ENCODE measurements at regions not wholly inside any gene's neighbourhood (a gene's known extent, or its start where the extent isn't known, plus 50 kb on each side); places are given as distances from the start of the nearest gene placed in this dataset.
"Not testable (repeated sequence)": the region's sequence is repeated elsewhere in the genome, so short reads cannot be mapped to it uniquely, and the experiment has no call there.

DNA sequence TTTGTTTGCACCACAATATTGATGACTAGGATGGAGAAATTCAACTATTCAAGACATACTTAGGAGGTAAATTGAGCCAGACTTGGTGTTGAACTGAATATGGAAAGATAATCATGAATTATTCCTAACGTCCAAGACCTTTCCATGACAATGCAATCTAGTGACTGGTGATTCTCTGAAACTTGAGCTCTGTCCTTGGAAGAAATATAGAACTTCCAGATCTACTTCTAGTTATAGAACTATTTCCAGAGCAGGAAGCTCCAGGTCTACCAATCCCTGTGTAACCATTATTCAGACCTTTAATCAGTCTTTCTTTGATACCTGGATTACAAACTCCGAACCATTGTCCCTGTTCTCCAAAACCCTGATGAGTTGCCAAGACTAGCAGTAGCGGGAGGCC lies 272.6 kb upstream of the SLC14A2 start:
- no peak for DNase-seq (ENCODE audit: low read depth)

DNA sequence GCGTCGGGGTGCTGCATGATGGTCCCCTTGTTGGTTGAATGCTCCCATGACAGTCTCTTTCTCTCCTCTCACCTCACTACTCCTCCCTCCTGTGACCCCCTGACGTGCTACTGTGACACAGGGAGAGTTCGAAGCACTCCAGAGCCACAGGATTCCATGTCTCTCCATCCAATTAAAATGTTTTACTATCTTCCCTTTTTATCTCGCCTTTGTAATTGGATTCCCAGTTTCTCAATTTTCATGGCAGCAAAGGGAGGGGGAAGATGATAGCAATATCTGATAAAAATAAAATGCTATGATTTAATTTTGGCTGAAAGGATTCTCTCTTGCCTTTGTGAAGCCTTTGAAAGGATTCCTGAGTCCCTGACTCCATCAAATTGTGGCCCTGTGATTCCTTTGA lies 271.9 kb upstream of the SLC14A2 start:
- no peak for DNase-seq (ENCODE audit: low read depth)

DNA sequence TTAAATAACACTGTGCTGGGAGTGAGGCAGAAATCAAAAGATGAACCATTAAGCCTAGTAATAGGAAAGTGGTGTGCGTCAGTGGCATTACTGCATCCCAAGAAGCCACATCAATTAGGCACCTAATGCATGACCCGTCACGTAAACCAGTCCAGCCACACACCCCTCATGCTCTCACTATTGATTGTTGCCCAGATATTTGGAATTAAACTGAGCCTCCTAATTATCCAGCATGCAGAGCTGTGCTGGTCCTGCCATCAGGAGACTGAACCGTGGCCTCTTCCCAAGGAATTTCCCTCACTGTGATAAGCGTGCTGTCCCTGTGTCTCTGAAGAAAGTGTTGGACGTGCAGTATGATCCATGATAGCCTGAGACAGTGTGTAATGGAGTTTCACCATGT lies 270.6 kb upstream of the SLC14A2 start:
- DNase-seq (ENCODE audit: low read depth): not testable (repeated sequence)

DNA sequence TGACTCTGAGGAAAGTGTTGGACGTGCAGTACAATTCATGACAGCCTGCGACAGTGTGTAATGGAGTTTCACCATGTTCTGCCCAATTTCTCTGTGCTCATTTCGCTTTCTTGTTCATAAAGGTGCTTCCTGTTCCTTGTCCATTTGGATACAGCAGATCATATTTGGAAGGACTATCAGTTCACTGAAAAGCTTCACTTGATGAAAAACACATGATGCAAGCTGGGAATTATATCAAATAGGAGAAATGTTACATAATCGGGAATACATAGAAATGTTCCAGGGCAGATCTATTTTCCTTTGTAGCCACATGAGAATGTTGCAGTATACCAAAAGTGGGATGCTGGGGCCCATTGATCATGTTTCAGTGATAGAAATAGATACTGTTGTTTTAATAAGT lies 266.3 kb upstream of the SLC14A2 start:
- DNase-seq (ENCODE audit: low read depth): no peak

DNA sequence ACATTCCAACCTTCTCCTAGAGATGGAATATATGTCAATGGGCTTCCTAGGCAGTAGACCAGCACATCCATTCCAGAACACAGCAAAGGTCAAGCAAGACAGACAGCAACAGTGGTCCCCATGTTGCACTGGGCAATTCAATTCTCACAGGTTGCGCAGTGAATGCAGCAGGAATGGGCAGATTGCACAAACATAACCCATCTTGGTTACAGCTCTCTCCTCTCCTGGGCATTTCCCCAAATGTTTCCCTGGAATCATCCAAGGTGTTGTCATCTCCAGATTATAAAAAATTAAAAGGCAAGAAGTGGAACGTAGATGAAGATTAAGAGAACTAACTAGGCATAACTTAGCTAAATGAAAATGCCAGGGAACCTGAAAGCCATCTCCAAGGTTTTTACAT lies 265.8 kb upstream of the SLC14A2 start:
- no peak for DNase-seq (ENCODE audit: low read depth)

GRCh38 chr18:45350404-45351156 lies 264.7 kb upstream of the SLC14A2 start:
- DNase-seq (ENCODE audit: low read depth): no peak

GRCh38 chr18:45352874-45353273 lies 262.4 kb upstream of the SLC14A2 start:
- no peak for DNase-seq (ENCODE audit: low read depth)

DNA sequence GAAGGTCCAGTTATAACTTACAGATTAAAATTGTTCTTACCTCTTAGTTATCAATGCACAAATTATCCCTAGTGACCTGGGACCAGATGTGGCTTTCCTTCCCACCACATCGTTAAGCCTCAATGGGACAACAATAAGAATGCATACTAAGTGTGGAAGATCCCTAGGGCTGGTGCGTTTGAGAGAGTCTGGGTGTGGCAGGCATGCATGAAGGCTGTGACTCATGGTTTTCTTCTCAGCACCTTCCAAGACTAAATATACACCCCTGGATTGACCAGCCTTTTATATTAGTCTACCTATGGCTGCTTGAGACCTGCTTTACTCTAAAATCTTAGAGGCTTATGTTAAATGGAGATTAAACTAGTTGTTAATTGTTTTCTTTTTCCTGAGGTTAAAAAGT lies 261.7 kb upstream of the SLC14A2 start:
- no peak for DNase-seq (ENCODE audit: low read depth)

- DNase-seq (ENCODE audit: low read depth): no peak
Observed at GRCh38 chr18:45355944-45356520, 259.2 kb upstream of the SLC14A2 start.

DNA sequence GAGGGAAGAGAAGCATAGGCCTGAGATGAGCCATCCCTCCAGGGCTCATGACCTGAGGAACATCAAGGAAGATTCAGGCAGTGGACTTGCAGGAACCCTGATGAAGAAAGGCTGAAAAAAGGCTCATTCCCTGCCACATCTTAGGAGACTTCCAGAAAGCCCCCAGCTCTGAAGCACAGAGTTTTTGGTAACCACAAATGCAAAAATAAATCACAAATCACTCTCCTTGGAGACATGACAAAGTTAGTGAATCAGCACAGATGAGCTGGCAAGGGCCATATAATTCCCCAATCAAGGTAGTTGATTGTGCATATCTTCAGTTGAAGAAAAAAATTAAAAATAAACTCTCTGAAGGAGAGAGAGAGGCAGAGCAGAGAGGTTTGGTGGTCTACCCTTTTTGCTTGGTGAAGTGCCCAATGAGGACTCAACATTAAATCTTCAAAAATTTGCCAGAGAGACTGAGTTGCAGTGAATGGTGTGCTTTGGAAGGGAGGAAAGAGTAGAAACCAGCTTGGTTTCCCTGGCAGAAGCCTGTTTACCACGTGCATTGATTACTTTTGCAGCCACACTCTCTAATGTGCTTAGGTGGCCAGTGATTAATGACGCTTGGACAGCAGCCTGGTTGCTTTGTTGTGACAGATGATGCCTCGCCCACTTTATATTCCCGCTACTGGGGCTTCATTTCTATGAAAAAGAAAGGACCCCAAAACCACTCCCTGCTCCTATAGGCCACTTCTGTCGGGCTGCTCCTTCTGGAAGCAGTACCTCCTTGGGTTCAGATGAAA lies 257.4 kb upstream of the SLC14A2 start:
- no peak for DNase-seq (ENCODE audit: low read depth)

GRCh38 chr18:45359275-45360009 lies 255.8 kb upstream of the SLC14A2 start:
- no peak for DNase-seq (ENCODE audit: low read depth)

- DNase-seq (ENCODE audit: low read depth): no peak
Observed at GRCh38 chr18:45361125-45361851, 254.0 kb upstream of the SLC14A2 start.

DNA sequence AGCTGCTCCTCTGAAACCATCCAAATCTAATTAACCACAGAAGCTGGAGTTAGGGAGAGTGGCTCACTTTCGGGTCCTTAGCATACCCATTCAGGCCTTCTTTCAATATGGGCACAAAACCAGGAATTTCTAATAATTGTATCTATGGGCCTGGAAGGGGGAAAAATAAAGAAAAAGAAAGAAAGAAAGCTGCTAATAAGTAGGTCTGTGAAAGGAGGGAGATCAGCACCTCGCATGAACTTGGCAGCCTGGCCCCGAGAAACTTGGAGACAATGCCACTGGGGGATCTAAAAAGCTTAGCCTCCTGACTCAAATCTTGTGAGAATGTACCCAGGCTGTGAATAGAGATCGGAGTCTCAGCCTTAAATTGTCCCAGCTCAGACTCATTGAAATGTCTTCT lies 252.1 kb upstream of the SLC14A2 start:
- no peak for DNase-seq (ENCODE audit: low read depth)

DNA sequence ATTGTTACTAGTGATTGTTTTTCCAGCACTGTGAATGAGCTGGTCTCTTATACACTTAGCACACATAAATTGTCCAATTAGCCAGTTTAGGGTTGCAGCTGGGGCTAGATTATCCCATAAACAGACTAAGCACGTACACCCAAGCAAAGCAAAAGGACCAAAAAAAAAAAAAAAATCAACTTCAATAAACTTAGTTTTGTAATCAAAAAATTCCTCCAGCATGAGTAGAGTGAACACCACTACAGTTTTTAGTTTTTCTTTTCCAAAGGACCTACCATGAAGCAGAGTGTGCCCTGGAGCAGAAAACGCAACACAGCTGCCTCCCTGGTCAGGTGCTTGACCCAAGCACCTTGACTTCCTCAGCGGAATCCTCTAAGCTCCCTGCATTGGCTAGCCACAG lies 249.4 kb upstream of the SLC14A2 start:
- no peak for DNase-seq (ENCODE audit: low read depth)

DNA sequence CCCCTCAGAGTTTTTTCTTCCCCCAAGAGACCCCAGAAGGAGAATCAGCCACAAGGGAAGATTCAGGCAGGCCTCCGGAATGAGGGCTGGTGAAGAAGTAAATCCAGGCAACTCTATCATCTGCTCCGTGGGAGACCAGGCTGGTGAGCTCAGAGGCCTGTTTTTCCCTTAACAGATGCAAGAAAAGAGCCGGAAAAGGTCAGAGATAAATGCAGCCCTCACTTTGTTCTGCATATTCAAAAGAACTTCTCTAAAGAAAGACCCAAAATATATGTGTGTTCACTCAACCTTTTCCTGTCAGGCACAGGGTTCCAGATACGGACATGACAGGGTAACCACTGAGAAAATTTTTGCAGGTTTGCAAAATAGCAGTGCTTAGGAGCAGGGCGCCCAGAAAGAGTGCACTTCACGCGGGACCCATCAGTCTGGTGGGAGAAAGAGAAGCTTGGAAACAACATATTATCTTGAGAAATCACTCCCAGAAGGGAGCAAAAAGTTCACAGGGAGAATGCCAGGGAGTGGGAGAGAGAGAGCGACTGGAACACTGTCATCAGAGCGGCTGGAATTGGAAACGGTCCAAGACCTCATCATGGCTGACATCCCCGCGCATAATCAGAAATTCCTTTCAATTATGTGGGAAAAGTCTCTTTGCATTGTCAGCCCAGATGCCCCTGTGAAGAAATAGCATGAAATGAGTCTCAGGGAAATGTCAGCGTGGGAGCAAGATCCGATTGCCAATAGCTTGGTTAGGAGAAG lies 244.8 kb upstream of the SLC14A2 start:
- no peak for DNase-seq (ENCODE audit: low read depth)

DNA sequence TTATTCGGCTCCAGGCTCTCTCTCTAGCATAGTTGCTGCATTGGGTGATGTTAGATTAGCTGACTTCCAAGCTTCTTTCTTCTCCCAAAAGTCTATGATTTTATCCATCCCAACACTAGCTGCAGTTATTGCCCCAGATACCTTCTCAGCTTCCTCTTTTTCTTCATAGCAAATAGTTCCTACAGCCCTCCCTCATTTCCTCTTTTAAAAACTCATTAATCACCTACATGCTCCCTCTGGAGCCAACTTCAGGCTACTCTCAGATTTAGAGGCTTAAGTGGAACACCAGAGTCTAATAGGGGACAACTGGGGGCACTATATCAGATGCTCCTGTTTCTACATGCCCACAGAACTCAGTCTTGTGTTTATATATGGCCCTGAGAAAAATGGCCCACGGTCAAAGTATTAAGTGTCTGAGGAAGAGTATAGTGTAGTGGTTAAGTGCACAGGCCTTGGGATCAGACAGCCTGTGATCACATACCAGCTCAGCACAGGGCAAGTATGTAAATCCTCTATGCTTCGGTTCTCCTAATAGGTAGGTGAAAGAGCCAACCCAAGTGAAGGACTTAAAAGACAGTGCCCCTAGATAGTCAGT lies 241.9 kb upstream of the SLC14A2 start:
- no peak for DNase-seq (ENCODE audit: low read depth)

DNA sequence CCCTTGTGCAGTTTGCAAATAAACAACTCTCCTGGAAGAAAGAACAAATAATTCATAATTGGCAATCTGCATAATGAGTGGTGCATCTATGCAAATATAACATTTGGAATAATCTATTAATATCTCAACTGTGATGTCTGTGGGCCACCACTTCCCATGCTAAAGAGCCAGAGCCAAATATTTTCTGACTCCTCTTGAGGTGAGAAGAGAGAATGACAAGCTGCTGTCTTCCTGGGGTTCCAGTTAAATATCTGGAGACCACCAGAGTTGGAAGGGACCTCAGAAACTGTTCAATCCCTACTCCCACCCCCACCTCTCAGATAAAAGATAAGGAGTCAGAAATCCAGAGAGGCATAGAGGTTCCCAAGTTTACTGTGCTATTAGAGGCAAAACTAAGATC lies 241.0 kb upstream of the SLC14A2 start:
- no peak for DNase-seq (ENCODE audit: low read depth)

DNA sequence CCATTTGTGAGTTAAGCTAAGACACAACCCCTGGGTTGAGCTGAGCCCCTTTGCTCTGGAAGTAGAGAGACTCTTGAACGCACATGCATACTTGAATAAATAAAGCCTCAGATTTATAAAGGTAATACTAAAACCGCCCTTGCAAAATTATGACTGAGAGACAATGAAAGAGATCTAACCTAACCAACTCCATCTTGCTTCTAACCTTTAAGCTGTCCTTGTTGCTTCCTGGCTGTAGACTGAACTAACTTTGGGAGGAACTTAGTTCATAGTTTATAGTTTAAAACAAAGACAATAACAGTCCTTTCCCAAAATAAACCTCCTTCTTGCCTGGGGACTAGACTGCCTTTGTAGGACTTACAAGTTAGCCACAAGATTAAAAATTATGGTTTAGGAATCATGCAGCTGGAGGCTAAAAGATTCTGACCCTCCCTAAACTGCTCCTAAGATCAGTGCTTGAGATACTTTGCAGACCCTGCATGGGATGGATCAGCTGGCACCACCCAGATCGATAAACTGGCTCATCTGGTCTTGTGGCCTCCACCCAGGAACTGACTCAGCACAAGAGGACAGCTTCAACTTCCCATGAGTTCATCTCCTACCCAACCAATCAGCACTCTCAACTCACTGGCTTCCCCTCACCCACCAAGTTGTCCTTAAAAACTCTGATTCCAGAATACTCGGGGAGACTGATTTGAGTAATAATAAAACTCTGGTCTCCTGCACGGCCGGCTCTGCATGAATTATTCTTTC lies 240.2 kb upstream of the SLC14A2 start:
- DNase-seq (ENCODE audit: low read depth): no peak

- no peak for DNase-seq (ENCODE audit: low read depth)
Observed at GRCh38 chr18:45376193-45376592, 239.1 kb upstream of the SLC14A2 start.

DNA sequence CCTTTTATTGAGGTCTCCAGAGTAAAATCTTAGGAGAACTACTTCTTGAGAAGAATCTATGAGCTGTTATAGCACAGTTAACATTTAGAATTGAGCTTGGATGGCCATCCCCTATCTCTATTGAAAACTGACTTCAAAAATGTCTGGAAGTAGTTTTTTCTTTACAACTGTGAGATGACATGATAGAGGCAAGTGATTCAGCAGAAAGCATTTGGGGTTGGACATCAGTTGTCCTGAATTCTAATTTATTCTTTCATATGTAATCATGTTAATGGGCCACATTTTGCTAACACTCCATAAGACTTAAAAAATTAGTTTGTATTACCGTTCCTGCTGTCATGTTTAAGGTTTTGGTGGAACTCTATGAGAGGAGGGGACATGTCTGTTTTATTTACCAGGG lies 237.0 kb upstream of the SLC14A2 start:
- no peak for DNase-seq (ENCODE audit: low read depth)
